OCI-LY1 (cell line): ENCODE measurements at regions not wholly inside any gene's neighbourhood (a gene's known extent, or its start where the extent isn't known, plus 50 kb on each side); places are given as distances from the start of the nearest gene placed in this dataset.

Experiments
- CTCF ChIP-seq: fragments of 200-600 bp; sonication (generic), shearing (Covaris generic); IDR thresholded peaks from 2 replicates; pipeline ENCODE4 v1.5.1; 2017; ENCODE audit warnings: mild to moderate bottlenecking, antibody characterized with exemption, low read length, moderate library complexity, mixed read lengths
- EZH2 ChIP-seq: fragments of 200-600 bp; sonication (generic), shearing (Covaris generic); IDR thresholded peaks from 2 replicates; pipeline ENCODE4 v1.8.0; 2017; ENCODE audit warnings: borderline replicate concordance, mixed run types, mild to moderate bottlenecking, antibody characterized with exemption, low read length, moderate library complexity, mixed read lengths

GRCh38 chr12:4830556-4831210 lies 79.0 kb upstream of the KCNA1 start:
- TF ChIP-seq CTCF (no peak), EZH2 (no peak)
